GM12865 (cell line): ENCODE measurements at regions not wholly inside any gene's neighbourhood (a gene's known extent, or its start where the extent isn't known, plus 50 kb on each side); places are given as distances from the start of the nearest gene placed in this dataset.

ENCODE experiments used
- DNase-seq: peaks from one replicate; pipeline ENCODE4 v3.0.0; 2010; ENCODE audit warnings: low read depth
- H3K4me3 ChIP-seq: 2 replicates; pipeline ENCODE4 v1.5.1; 2011; ENCODE audit warnings: mild to moderate bottlenecking, low read depth, low read length, control low read depth
- TF ChIP-seq, protein P1 (sequence below): IDR thresholded peaks from 2 replicates; pipeline ENCODE4 v1.5.1; 2011; ENCODE audit warnings: low read length, control low read depth, low read depth, inconsistent platforms; ENCODE audit not compliant: insufficient read depth; ENCODE audit errors: missing control alignments

DNA sequence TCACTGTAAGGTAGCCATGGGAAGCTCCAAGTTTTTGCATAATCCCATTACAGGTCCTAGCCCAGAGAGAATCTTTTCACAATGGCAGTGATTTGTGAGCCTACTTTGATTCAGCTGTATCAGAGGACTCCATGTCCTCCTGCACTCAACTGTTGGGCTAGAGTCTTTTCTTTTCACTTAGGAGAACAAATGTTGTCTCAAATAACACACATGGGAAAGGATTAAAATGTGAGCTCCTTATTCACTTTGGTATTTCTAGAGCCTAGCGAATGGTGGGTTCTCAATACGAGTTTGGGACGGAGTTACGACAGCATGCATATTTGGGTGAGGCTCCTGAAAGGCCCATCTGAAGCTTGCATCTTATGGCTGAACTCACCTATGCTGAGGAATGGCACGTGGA lies 183.5 kb upstream of the STEAP4 start:
- TF ChIP-seq, protein P1, sequence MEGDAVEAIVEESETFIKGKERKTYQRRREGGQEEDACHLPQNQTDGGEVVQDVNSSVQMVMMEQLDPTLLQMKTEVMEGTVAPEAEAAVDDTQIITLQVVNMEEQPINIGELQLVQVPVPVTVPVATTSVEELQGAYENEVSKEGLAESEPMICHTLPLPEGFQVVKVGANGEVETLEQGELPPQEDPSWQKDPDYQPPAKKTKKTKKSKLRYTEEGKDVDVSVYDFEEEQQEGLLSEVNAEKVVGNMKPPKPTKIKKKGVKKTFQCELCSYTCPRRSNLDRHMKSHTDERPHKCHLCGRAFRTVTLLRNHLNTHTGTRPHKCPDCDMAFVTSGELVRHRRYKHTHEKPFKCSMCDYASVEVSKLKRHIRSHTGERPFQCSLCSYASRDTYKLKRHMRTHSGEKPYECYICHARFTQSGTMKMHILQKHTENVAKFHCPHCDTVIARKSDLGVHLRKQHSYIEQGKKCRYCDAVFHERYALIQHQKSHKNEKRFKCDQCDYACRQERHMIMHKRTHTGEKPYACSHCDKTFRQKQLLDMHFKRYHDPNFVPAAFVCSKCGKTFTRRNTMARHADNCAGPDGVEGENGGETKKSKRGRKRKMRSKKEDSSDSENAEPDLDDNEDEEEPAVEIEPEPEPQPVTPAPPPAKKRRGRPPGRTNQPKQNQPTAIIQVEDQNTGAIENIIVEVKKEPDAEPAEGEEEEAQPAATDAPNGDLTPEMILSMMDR = no peak
- H3K4me3 ChIP-seq = no peak overlapping the region
- DNase-seq = no peak

DNA sequence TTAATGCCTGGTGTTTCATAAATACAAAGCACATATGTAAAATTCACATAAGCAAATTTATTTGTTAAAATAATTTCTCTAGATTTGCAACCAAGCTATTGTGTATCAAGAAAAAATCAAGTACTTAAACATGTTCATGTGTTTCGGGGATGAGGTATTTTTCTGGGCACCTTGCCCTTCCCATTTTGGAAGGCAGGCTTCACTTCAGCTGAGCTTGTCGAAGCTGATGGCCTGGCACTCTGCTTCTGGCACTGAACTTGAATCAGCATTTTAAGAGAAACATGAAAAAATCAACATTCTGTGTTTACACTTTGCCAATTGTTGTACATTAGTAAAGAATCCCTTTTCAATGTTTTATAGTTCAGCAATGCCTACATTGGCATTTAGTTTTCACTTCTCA lies 179.1 kb upstream of the STEAP4 start:
- DNase-seq = no peak
- H3K4me3 ChIP-seq = no peak overlapping the region
- TF ChIP-seq, protein P1 = no peak

DNA sequence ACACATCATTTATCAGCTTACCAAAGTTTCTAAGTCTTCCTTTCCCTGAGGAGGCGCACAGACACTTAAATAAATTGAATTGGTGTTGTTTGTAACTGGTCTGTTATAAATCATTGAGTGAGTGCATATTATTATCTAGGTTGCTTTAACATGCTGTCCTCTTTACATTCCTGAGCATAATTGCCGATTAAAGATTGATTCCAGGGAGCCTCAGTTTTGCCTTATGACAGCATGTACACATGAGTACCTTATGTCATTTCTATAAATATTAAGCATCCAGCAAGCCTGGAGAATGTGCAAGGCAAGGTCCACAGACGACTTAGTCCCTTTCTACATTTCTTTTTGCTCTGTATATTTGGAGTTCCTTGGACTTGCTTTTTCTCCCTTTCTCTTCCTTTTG lies 177.9 kb upstream of the STEAP4 start:
- no peak for DNase-seq
- TF ChIP-seq, protein P1 = no peak
- no peak overlapping the region for H3K4me3 ChIP-seq

DNA sequence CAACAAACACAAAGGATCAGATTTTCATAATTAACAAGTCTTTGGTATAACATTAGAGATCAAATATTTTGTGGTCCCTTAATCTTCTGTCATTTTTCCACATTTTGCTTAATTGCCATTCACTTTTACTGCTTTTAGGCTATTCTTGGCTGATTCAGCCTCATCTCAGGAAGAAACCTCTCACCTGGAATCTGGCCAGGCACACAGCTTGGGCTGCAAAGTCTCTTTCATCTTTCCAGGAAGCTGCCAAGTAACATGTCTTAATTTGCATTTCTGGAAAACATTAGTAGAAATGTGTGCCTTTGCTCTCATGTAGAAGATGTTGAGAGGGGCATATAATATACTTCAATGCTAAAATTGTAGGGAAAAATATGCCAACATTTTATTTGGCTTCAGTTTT lies 174.2 kb upstream of the STEAP4 start:
- no peak for DNase-seq

DNA sequence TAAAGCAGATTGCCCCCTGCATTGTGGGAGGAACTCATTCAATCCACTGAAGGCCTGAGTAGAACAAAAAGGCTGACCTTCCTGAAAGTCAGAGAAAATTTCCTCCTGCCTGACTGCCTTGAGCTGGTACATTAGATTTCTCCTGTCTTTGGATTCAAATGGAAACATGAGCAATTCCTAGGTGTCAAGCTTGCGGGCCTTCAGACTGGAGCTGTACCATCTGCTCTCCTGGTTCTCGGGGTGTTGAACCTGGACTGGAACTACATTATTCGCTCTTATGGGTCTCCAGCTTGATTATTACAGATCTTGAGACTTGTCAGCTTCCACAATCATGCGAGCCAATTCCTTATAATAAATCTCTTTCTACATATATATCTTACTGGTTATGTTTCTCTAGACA lies 173.6 kb upstream of the STEAP4 start:
- TF ChIP-seq, protein P1 = no peak
- no peak overlapping the region for H3K4me3 ChIP-seq
- DNase-seq = no peak

More for the DNA sequence above, 174.2 kb upstream of the STEAP4 start:
- TF ChIP-seq, protein P1 = no peak
- no peak overlapping the region for H3K4me3 ChIP-seq

DNA sequence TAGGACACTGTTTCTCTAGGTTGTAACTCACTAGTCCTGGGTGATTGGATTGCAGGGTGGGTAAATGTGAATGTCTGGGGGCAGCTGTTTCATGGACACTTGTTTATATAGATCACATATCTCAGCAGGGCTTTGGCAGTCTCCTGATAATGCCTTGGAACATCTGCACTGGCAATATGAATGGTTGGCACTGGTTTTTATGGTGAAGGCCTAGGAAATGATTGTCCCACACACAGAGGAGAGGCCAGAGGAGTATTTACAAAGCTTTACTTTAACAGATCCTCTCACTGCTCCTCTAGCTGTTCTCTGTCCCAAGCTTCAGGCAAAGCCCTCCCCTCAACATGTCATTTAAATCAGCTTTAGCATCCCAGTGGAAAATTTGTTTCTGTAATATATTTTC lies 171.3 kb upstream of the STEAP4 start:
- DNase-seq = no peak
- TF ChIP-seq, protein P1 = no peak
- no peak overlapping the region for H3K4me3 ChIP-seq

DNA sequence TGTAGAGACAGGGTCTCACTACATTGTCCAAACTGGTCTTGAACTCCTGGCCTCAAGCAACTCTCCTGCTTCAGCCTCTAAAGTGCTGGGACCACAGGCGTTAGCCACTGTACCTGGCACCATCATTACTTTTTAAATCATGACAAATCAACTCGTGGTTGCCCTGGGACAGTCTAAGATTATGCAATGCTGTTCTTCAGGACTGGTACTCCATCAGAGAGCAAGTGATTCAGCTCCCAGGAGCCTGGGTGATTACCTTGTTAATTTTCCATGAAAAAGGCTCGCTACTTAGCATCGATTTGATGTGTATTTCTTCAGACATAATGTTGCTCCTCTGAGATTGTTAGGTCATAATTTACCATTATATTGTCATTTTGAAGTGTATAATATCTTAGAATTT lies 158.9 kb upstream of the STEAP4 start:
- TF ChIP-seq, protein P1 = no peak
- H3K4me3 ChIP-seq = no peak overlapping the region
- no peak for DNase-seq
